Activated CD8-positive, alpha-beta T cell treated with anti-CD3 and anti-CD28 coated beads, Interleukin-2, amount 10 ng/mL, durations not matched to agents 7 days and 5 days (primary cell): ENCODE measurements at regions not wholly inside any gene's neighbourhood (a gene's known extent, or its start where the extent isn't known, plus 50 kb on each side); places are given as distances from the start of the nearest gene placed in this dataset.
"Not testable (repeated sequence)": the region's sequence is repeated elsewhere in the genome, so short reads cannot be mapped to it uniquely, and the experiment has no call there.

Source experiments
- ATAC-seq: fragments of 150-1000 bp; cut with Tn5 transposase; one replicate; pipeline ENCODE4 v1.10.0; 2021; ENCODE audit warnings: moderate library complexity
- CTCF ChIA-PET: fragments of 350-600 bp; sonication (Branson Sonifier 250); formaldehyde crosslinking; loops from one replicate; lab custom pipeline; 2021; ENCODE audit warnings: antibody characterized with exemption; lab: Charles Lee
- POLR2A ChIA-PET: fragments of 350-600 bp; sonication (Branson Sonifier 250); formaldehyde crosslinking; loops from one replicate; lab custom pipeline; 2021; ENCODE audit warnings: antibody characterized with exemption; lab: Charles Lee
- DNase-seq: peaks from one replicate; pipeline ENCODE4 v3.0.0-alpha.2; 2020
- H3K27ac Mint-ChIP-seq: one replicate; pipeline ENCODE4 v1.8.0; 2021; ENCODE audit warnings: mild to moderate bottlenecking, mixed read lengths
- H3K27me3 Mint-ChIP-seq: one replicate; pipeline ENCODE4 v1.8.0; 2021; ENCODE audit warnings: low read depth, mixed read lengths
- H3K36me3 Mint-ChIP-seq: one replicate; pipeline ENCODE4 v1.8.0; 2021; ENCODE audit warnings: low read depth, mixed read lengths
- H3K4me1 Mint-ChIP-seq: one replicate; pipeline ENCODE4 v1.8.0; 2021; ENCODE audit warnings: low read depth, mixed read lengths
- H3K4me3 Mint-ChIP-seq: one replicate; pipeline ENCODE4 v1.8.0; 2021; ENCODE audit warnings: mild to moderate bottlenecking, mixed read lengths
- H3K9me3 Mint-ChIP-seq: one replicate; pipeline ENCODE4 v1.8.0; 2022; ENCODE audit warnings: mixed read lengths; ENCODE audit not compliant: insufficient read depth

DNA sequence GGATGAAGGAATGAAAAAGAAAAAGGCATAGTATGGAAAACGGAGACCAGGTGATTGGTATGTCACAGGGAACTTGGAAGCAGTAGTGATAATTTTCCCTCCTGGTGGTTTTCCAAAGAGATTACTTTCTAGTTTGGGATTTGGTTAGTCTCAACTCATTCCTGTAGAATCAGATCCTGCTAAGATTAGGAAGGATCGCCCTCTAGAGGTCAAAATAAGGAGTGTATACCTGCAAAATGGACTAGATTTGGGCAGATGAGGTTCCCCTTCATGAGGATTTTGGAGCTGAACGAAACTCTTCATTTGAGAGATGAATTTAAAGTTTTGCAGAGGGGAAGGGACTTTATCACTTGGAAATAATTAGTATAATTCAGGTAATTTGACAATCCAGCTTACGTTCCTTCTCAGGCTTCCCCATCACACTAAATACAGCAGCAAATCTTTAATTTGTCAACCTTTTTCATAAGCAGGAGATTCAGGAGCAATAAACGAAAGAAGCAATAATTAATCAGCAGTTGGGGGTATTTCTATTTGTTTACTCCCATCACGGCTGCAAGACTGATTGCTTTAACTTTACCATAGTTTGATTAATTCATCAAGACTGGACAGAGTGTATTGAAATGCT is 65.2 kb downstream of the CCDC195 start:
- DNase-seq = peak; percentile 23
- ChIA-PET CTCF (interaction anchor here (0.6 to 3.7 kb wide), 35 partner anchors 9 to 691 kb away, joined by 3 to 26 read pairs (median 4); no protein-coding TSS in a partner anchor), POLR2A (no interaction called here)
- no peaks in the 10 kb centered on the region for H3K4me1 Mint-ChIP-seq
- H3K27me3 Mint-ChIP-seq = peaks cover 5% of the 10 kb centered on the region
- H3K9me3 Mint-ChIP-seq = no peaks in the 10 kb centered on the region
- no peak overlapping the region for H3K27ac Mint-ChIP-seq
- no peak overlapping the region for H3K4me3 Mint-ChIP-seq
- H3K36me3 Mint-ChIP-seq = no peaks in the 10 kb centered on the region
- ATAC-seq = peak; percentile 60

DNA sequence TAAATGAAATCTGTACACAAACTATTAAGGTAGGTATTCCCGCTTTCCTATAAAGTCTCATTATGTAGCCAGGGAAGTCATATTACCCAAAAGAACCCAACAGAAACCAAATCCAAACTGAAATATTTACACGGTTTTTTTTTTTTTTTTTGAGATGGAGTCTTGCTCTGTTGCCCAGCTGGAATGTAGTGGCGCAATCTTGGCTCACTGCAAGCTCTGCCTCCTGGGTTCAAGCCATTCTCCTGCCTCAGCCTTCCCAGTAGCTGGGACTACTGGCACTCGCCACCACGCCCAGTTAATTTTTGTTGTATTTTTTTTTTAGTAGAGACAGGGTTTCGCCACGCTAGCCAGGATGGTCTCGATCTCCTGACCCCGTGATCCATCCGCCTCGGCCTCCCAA is 62.5 kb upstream of the CUL3 start:
- H3K27ac Mint-ChIP-seq, H3K36me3 Mint-ChIP-seq, POLR2A ChIA-PET: not testable (repeated sequence)

GRCh38 chr2:224646242-224646846 is 61.2 kb upstream of the CUL3 start:
- Mint-ChIP-seq H3K4me3 (no peak overlapping the region), H3K4me1 (no peaks in the 10 kb centered on the region), H3K36me3 (no peaks in the 10 kb centered on the region), H3K9me3 (no peaks in the 10 kb centered on the region), H3K27ac (no peak overlapping the region), H3K27me3 (peaks cover 11% of the 10 kb centered on the region)
- CTCF ChIA-PET = interaction anchor here (0.7 to 1.9 kb wide), 9 partner anchors 14 to 288 kb away, joined by 3 to 10 read pairs (median 4); no protein-coding TSS in a partner anchor
- ATAC-seq = peak; percentile 61
- peak; percentile 36 for DNase-seq
- POLR2A ChIA-PET = interaction anchor here (0.7 kb wide), 1 partner anchor 234 kb away, joined by 6 read pairs; no protein-coding TSS in a partner anchor

More for the DNA sequence above, 62.5 kb upstream of the CUL3 start:
- not testable (repeated sequence) for ATAC-seq, H3K27me3 Mint-ChIP-seq, H3K9me3 Mint-ChIP-seq, DNase-seq, H3K4me3 Mint-ChIP-seq, H3K4me1 Mint-ChIP-seq
- CTCF ChIA-PET = interaction anchor here (0.6 to 1.5 kb wide), 3 partner anchors 63 to 193 kb away, joined by 3 to 4 read pairs (median 3); no protein-coding TSS in a partner anchor

DNA sequence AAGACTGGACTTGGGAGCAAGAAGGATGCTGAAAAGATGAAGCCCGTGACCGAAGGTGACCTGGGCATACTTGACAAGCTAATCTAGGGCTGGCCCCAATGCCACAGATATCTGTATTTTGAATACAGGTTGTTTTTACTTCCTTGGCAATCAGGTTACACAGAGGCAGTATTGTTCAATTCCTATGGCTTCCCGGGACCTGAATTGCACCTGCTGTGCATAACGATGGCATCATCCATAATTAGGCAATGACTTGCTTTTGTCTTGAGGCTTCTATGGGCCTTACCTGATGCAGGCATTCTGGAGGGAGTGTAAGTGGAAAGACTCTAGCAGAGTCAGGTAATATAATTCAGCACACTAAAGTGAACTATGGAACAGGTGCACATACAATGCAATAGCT is 60.6 kb upstream of the CUL3 start:
- no peak overlapping the region for H3K27ac Mint-ChIP-seq
- peaks cover 11% of the 10 kb centered on the region for H3K27me3 Mint-ChIP-seq
- ATAC-seq = no peak
- DNase-seq = no peak
- H3K36me3 Mint-ChIP-seq = no peaks in the 10 kb centered on the region
- ChIA-PET POLR2A (no interaction called here), CTCF (interaction anchor here (0.7 to 1.9 kb wide), 7 partner anchors 14 to 287 kb away, joined by 3 to 10 read pairs (median 3); no protein-coding TSS in a partner anchor)
- no peaks in the 10 kb centered on the region for H3K9me3 Mint-ChIP-seq
- H3K4me1 Mint-ChIP-seq = no peaks in the 10 kb centered on the region
- no peak overlapping the region for H3K4me3 Mint-ChIP-seq

DNA sequence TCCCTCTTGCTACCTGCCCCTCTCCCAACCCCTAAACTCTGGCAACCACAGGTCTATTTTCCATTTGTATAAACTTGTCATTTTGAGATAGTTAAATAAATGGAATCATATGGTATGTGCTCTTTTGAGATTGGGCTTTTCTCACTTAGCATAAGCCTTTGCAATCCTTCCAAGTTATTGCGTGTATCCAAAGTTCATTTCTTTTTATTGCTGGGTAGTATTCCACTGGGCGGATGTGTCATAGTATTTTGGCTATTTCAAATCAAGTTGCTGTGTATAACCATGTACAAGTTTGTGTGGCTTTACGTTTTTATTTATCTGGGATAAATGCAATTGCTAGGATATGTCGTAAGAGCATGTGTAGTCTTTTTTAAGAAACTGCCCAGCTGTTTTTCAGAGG is 55.5 kb upstream of the CUL3 start:
- Mint-ChIP-seq H3K36me3 (no peaks in the 10 kb centered on the region), H3K9me3 (no peaks in the 10 kb centered on the region), H3K4me1 (peaks cover 3% of the 10 kb centered on the region), H3K27ac (no peak overlapping the region), H3K27me3 (peaks cover 9% of the 10 kb centered on the region), H3K4me3 (no peak overlapping the region)
- POLR2A ChIA-PET = no interaction called here
- DNase-seq = no peak
- CTCF ChIA-PET = interaction anchor here (1.4 kb wide), 1 partner anchor 10 kb away, joined by 4 read pairs; no protein-coding TSS in a partner anchor
- ATAC-seq = no peak

GRCh38 chr2:224638301-224638823 is 53.2 kb upstream of the CUL3 start:
- DNase-seq (no peak), ATAC-seq (no peak)
- Mint-ChIP-seq H3K9me3 (no peaks in the 10 kb centered on the region), H3K4me1 (peaks cover 3% of the 10 kb centered on the region), H3K27ac (no peak overlapping the region), H3K4me3 (no peak overlapping the region), H3K36me3 (no peaks in the 10 kb centered on the region), H3K27me3 (peaks cover 9% of the 10 kb centered on the region)
- ChIA-PET CTCF (interaction anchor here (2.0 kb wide), 1 partner anchor 13 kb away, joined by 5 read pairs; no protein-coding TSS in a partner anchor), POLR2A (no interaction called here)
